ENCODE measurements at regions not wholly inside any gene's neighbourhood (a gene's known extent, or its start where the extent isn't known, plus 50 kb on each side); places are given as distances from the start of the nearest gene placed in this dataset.

DNA sequence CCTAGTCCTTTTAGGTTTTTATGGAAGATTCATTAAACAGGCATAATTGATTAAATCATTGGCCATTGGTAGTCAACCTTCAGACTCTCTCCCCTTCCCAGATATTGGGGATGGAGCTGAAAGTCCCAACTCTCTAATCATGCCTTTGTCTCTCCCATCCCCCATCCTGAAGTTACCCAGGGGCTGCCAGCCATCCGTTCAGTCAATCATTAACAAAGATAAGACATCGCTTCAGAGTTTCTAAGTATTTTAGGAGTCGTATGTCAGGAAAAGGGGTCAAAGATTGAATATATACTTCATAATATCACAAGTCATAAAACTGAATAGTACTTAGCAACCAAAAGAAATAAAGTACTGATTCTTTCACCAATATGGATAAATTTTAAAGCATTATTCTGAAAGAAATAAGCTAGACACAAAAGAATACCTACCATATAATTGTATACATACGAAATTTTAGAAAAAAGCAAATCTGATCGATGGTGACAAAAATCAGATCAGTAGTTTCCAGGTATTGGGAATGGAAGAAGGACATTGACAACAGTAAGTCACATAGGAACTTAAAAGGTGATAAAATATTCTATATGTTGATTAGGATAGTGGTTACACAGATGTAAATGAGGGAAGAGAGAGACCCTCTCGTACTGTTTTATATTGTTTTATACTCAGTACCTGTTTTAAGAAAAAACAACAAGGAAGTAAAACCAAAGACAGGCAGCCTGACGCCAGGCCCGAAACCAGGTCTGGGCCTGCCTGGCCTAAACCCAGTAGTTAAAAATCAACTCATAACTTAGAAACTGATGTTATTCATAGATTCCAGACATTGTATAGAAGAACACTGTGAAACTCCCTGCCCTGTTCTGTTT is 414.4 kb downstream of the DAD1 start:
- TF ChIP-seq ZFP3 (CRISPR knock-in tag; IDR thresholded peaks at IDR 0.05): no peak
- no peak for TF ChIP-seq GLIS3 (CRISPR knock-in tag; IDR thresholded peaks at IDR 0.05)
- TF ChIP-seq, protein P1, sequence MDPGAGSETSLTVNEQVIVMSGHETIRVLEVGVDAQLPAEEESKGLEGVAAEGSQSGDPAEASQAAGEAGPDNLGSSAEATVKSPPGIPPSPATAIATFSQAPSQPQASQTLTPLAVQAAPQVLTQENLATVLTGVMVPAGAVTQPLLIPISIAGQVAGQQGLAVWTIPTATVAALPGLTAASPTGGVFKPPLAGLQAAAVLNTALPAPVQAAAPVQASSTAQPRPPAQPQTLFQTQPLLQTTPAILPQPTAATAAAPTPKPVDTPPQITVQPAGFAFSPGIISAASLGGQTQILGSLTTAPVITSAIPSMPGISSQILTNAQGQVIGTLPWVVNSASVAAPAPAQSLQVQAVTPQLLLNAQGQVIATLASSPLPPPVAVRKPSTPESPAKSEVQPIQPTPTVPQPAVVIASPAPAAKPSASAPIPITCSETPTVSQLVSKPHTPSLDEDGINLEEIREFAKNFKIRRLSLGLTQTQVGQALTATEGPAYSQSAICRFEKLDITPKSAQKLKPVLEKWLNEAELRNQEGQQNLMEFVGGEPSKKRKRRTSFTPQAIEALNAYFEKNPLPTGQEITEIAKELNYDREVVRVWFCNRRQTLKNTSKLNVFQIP (CRISPR knock-in tag; IDR thresholded peaks at IDR 0.05; ENCODE audit: borderline replicate concordance, low read depth): no peak
- no peak for TF ChIP-seq SNAI2 (CRISPR knock-in tag; IDR thresholded peaks at IDR 0.05)
- no peak for TF ChIP-seq ZC3H10 (CRISPR knock-in tag; IDR thresholded peaks at IDR 0.05)
- no peak for TF ChIP-seq ARNTL (CRISPR knock-in tag; IDR thresholded peaks at IDR 0.05; ENCODE audit: borderline replicate concordance, low read depth)
- TF ChIP-seq ZNF70 (CRISPR knock-in tag; IDR thresholded peaks at IDR 0.05): no peak
- ATAC-seq: no peak

DNA sequence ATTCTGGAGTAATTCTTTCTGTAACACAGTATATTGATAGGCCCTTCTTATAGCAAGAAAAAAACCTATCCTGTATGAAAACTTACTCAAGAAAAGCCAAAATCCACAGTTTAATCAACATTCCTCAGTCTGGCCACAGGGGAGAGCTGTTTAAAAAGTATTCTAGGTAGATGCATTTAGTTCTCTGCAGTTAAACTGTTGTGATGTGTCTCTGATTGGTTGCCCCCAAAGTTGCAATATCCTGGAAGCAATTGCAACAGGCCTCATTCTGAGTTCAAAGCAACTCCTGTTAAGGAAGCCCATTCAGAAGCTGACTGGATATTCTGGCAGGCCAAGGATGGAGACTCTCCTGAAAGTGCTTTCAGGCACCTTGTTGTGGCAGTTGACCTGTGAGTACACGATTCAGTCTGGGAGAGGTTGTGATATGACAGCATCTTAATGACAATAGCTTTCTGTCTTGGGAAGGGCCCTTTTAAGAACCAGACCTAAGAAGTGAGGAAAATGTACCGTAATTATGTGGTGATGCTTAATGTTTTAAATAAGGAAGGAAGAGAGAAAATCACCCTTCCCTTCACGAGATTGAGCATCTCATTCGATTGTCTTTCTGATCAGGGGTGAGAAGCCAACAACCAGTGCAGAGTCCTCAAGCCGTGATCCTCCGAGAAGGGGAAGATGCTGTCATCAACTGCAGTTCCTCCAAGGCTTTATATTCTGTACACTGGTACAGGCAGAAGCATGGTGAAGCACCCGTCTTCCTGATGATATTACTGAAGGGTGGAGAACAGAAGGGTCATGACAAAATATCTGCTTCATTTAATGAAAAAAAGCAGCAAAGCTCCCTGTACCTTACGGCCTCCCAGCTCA is 420.7 kb downstream of the DAD1 start:
- TF ChIP-seq OSR1 (CRISPR knock-in tag; IDR thresholded peaks at IDR 0.05) (no peak), BACH2 (CRISPR knock-in tag; IDR thresholded peaks at IDR 0.05; ENCODE audit: borderline replicate concordance) (no peak), RARB (CRISPR knock-in tag; IDR thresholded peaks at IDR 0.05) (no peak), TCF4 (CRISPR knock-in tag; IDR thresholded peaks at IDR 0.05; ENCODE audit: borderline replicate concordance) (no peak), CSDC2 (CRISPR knock-in tag; IDR thresholded peaks at IDR 0.05) (no peak), TOX (CRISPR knock-in tag; IDR thresholded peaks at IDR 0.05; ENCODE audit: borderline replicate concordance) (no peak)
- TF ChIP-seq, protein P2, sequence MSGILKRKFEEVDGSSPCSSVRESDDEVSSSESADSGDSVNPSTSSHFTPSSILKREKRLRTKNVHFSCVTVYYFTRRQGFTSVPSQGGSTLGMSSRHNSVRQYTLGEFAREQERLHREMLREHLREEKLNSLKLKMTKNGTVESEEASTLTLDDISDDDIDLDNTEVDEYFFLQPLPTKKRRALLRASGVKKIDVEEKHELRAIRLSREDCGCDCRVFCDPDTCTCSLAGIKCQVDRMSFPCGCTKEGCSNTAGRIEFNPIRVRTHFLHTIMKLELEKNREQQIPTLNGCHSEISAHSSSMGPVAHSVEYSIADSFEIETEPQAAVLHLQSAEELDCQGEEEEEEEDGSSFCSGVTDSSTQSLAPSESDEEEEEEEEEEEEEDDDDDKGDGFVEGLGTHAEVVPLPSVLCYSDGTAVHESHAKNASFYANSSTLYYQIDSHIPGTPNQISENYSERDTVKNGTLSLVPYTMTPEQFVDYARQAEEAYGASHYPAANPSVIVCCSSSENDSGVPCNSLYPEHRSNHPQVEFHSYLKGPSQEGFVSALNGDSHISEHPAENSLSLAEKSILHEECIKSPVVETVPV (CRISPR knock-in tag; IDR thresholded peaks at IDR 0.05): no peak
- ATAC-seq: no peak

DNA sequence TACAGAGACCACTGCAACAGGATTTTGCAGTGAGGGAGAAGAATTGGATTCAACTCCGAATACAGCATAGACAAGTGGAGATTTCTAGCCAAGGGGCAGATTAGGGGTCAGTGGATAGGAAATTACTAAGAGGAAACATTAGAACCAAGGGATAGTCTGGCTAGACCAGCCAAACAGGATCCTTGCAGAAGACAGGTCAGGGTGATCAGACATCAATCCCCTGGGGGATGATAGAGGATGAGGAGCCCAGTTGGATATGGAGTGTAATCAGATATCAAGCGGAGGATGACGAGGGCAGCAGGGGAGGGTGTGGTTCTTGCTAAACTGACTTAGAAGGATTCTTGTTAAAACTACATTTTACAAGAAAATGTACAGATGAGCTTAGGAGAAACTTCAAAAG is 424.4 kb downstream of the DAD1 start:
- no peak for ATAC-seq
- TF ChIP-seq TOX (CRISPR knock-in tag; IDR thresholded peaks at IDR 0.05; ENCODE audit: borderline replicate concordance): no peak
- no peak for TF ChIP-seq SNAI2 (CRISPR knock-in tag; IDR thresholded peaks at IDR 0.05)
- no peak for TF ChIP-seq PPARA (CRISPR knock-in tag; IDR thresholded peaks at IDR 0.05; ENCODE audit: borderline replicate concordance)
- no peak for TF ChIP-seq OSR1 (CRISPR knock-in tag; IDR thresholded peaks at IDR 0.05)
- no peak for TF ChIP-seq ZC3H10 (CRISPR knock-in tag; IDR thresholded peaks at IDR 0.05)
- no peak for TF ChIP-seq ZNF70 (CRISPR knock-in tag; IDR thresholded peaks at IDR 0.05)
- no peak for TF ChIP-seq BACH2 (CRISPR knock-in tag; IDR thresholded peaks at IDR 0.05; ENCODE audit: borderline replicate concordance)
- no peak for TF ChIP-seq GLIS3 (CRISPR knock-in tag; IDR thresholded peaks at IDR 0.05)
- no peak for TF ChIP-seq ARNTL (CRISPR knock-in tag; IDR thresholded peaks at IDR 0.05; ENCODE audit: borderline replicate concordance, low read depth)
- TF ChIP-seq, protein P1 (CRISPR knock-in tag; IDR thresholded peaks at IDR 0.05; ENCODE audit: borderline replicate concordance, low read depth): no peak
- no peak for TF ChIP-seq ESRRG (CRISPR knock-in tag; IDR thresholded peaks at IDR 0.05)
- no peak for TF ChIP-seq CSDC2 (CRISPR knock-in tag; IDR thresholded peaks at IDR 0.05)
- TF ChIP-seq, protein P2 (CRISPR knock-in tag; IDR thresholded peaks at IDR 0.05): no peak

DNA sequence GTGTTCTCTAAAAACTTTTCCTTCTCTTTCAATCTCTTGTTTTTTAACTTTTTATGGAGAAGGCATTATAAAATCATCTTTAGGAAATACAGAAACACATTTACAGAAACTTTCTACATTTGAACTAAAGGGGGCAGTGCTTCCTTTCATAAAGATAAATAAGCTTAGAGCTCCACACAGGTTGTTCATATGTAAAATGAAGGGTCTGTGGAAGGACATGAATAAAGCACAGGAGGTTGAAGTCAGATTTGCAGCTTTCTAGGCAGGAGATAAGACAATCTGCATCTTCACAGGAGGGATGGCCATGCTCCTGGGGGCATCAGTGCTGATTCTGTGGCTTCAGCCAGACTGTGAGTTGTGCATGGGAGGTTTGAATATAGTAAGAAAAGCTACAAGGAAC is 426.0 kb downstream of the DAD1 start:
- TF ChIP-seq ZFP3 (CRISPR knock-in tag; IDR thresholded peaks at IDR 0.05) (no peak), ISL1 (CRISPR knock-in tag; IDR thresholded peaks at IDR 0.05) (no peak), RARB (CRISPR knock-in tag; IDR thresholded peaks at IDR 0.05) (no peak), GLIS3 (CRISPR knock-in tag; IDR thresholded peaks at IDR 0.05) (no peak), PPARA (CRISPR knock-in tag; IDR thresholded peaks at IDR 0.05; ENCODE audit: borderline replicate concordance) (no peak), ZNF8 (CRISPR knock-in tag; IDR thresholded peaks at IDR 0.05) (no peak), ZFP30 (CRISPR knock-in tag; IDR thresholded peaks at IDR 0.05) (no peak), BACH2 (CRISPR knock-in tag; IDR thresholded peaks at IDR 0.05; ENCODE audit: borderline replicate concordance) (no peak), ZNF70 (CRISPR knock-in tag; IDR thresholded peaks at IDR 0.05) (no peak), CSDC2 (CRISPR knock-in tag; IDR thresholded peaks at IDR 0.05) (no peak), TOX (CRISPR knock-in tag; IDR thresholded peaks at IDR 0.05; ENCODE audit: borderline replicate concordance) (no peak), SNAI2 (CRISPR knock-in tag; IDR thresholded peaks at IDR 0.05) (no peak)
- TF ChIP-seq, protein P3, sequence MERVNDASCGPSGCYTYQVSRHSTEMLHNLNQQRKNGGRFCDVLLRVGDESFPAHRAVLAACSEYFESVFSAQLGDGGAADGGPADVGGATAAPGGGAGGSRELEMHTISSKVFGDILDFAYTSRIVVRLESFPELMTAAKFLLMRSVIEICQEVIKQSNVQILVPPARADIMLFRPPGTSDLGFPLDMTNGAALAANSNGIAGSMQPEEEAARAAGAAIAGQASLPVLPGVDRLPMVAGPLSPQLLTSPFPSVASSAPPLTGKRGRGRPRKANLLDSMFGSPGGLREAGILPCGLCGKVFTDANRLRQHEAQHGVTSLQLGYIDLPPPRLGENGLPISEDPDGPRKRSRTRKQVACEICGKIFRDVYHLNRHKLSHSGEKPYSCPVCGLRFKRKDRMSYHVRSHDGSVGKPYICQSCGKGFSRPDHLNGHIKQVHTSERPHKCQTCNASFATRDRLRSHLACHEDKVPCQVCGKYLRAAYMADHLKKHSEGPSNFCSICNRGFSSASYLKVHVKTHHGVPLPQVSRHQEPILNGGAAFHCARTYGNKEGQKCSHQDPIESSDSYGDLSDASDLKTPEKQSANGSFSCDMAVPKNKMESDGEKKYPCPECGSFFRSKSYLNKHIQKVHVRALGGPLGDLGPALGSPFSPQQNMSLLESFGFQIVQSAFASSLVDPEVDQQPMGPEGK (CRISPR knock-in tag; IDR thresholded peaks at IDR 0.05; ENCODE audit: borderline replicate concordance): no peak
- TF ChIP-seq, protein P1 (CRISPR knock-in tag; IDR thresholded peaks at IDR 0.05; ENCODE audit: borderline replicate concordance, low read depth): no peak
- no peak for ATAC-seq
